ENCODE measurements at regions not wholly inside any gene's neighbourhood (a gene's known extent, or its start where the extent isn't known, plus 50 kb on each side); places are given as distances from the start of the nearest gene placed in this dataset.

DNA sequence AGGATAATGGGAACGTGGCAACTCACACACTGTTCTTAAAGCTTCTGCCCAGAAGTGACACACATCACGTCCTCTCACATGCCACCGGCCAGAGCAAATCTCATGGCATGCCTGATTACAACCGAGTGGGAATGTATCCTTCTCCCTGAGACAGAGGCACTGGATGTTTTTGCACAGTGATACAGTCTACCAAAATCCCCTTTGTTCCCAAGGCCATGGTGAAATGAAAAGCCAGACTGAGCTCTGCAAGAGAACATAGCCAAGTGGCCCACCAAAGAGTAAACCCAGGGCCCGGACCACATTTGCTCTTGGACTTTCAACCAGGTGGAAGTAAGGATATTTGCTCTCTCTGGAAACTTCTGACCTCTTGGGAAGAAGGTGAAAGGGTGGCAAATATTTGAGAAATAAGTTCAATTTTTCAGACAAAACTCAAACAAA, 186.2 kb upstream of the STT3B start:
- DNase-seq (ENCODE audit: low spot score) = no peak

- DNase-seq (ENCODE audit: low spot score) = no peak
Observed at GRCh38 chr3:31349001-31349748, 183.6 kb upstream of the STT3B start.

DNA sequence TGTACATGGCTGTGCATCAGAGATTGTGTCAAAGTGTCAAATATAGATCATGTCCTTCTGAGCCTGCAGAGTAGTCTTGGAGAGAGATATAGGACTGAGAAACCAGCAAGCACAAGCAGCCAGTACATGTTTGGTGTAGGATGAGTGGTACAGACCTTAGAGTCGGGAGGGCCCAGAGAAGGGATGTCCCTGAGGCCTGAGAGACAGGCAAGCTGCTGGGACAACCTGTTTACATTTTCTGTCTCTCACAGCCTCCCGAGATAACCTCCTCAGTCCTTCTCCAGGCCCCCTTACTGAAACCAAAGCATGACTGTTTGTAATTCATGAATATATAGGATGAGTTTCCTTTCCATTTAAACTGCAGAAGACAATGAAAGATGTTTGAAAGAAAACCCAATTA, 182.4 kb upstream of the STT3B start:
- DNase-seq (ENCODE audit: low spot score) = no peak

DNA sequence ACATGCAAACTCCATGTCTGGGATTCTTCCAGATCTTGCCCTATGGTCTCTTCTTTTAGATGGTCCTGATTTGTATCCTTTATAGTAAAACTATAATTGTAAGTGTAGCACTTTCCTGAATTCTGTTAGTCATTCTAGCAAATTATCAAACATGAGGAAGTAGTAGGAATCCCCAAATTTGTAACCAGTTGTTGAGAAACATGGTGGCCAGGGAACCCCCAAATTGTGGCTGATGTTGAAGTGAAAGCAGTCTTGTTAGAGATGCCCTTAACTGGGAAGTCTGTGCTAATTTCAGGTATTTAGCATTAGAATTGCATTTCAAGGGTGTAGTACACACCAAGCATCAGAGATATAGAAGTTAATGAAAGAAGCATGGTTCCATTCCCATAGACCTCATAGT, 180.4 kb upstream of the STT3B start:
- DNase-seq (ENCODE audit: low spot score) = no peak

DNA sequence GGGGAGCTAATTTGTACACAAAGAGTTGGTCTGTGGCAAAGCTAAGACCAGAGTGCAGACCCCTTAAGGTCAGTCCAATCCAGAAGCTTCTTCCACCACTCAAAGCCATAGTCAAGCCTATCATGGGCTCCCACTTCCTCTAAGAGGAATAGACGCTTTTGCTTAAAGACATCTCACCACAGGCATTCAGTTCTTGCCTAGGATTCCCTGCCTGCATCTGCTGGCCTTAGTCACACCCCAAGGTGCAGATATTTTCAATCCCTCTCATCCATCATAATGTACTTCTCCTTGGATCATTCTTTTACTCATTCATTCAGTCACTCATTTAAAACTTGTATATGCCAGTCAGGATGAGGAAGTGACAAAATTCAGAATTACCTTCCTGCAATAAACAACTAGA, 179.6 kb upstream of the STT3B start:
- no peak for DNase-seq (ENCODE audit: low spot score)

DNA sequence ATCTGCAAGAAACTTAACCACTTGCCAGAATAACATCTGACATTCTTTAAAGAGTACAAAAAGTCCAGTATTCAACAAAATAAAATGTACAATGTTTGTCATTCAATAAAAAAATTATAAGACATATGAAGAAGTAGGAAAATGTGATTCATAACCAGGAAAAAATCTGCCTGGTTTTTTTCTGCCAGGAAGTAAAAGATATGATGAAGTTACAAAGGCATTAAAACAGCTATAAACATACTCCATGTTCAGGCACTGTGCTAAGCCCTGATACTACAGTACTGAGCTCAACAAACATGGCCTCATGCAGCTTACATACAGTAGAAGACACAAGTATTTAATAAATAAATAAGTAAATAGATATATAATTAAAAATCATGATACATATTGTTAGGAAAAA, 178.4 kb upstream of the STT3B start:
- DNase-seq (ENCODE audit: low spot score) = no peak

DNA sequence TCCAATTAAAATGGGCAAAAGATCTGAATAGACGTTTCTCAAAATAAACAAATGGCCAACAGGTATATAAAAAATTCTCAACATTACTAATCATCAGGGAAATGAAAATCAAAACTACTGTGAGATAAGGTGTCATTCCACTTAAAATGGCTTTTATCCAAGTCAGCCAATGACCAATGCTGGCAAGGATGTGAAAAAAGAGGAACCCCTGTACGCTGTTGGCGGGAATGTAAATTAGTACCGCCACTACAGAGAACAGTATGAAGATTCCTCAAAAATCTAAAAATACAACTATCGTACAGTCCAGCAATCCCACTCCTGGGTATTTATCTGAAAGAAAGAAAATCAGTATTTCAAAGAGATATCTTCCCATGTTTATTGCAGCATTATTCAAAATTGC, 176.9 kb upstream of the STT3B start:
- DNase-seq (ENCODE audit: low spot score) = no peak

DNA sequence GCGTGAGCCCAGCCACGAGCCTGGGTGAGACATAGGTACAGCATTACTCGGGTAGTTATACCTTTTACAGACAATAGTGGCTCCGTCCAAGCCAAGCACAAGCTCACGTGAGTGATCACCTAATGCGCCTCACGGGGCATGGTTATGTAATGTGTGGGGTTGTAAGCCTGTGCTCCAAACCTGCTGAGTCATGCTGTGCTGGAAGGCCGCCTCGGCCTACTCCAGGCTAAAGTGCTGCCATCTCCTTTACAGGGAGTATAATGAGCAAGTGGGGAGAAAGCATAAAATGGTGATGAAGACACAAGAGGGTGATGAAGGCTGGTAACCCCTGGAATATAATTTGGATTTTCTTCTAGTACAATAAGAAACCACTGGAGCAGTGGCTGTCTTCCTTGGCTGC, 175.8 kb upstream of the STT3B start:
- no peak for DNase-seq (ENCODE audit: low spot score)

- DNase-seq (ENCODE audit: low spot score) = no peak
Observed at GRCh38 chr3:31357451-31357850, 175.3 kb upstream of the STT3B start.

GRCh38 chr3:31358473-31359070, 174.2 kb upstream of the STT3B start:
- DNase-seq (ENCODE audit: low spot score) = no peak

DNA sequence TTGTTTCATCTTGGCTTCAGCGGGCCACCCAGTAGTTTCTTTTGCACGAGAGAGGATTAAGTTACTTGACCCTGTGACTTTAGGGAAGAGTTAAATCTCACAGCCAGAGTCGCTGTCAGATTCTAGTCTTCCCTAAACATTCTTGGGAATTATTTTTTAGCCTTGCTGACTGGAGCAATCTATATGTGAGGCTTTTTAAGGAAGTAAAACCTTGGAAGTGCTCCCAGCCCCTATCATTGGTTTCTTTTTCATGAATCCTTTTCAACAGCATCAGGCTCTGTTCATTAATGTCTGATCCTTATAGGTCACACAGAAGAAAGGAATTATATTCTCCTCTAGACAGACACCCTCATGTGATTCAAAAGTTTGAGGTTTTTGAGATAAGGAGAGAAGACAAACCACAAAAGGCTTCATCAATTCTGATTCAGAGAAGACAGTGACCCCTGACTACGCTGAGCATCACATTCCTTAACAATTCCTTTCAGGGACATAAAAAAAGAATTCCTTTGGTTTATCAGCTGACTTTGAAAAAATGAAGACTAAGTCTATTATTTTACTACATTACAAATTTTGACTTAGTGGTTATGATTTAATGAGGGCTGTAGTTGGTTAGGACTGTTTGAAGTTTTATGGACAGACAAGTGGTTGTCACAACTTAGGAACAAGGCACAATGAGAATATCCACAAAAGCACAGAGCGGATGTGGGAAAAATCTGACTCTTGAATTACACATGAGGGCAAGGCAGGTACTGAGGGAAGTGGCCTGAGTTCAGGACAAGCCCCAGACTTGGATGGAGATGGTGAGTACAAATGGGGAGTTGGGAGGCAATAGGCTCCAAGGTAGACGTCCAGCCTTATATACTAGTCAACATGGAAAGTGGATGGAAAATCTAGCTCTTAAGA, 171.1 kb upstream of the STT3B start:
- peak; percentile 80 for DNase-seq (ENCODE audit: low spot score)

GRCh38 chr3:31364188-31364587, 168.5 kb upstream of the STT3B start:
- DNase-seq (ENCODE audit: low spot score) = no peak

DNA sequence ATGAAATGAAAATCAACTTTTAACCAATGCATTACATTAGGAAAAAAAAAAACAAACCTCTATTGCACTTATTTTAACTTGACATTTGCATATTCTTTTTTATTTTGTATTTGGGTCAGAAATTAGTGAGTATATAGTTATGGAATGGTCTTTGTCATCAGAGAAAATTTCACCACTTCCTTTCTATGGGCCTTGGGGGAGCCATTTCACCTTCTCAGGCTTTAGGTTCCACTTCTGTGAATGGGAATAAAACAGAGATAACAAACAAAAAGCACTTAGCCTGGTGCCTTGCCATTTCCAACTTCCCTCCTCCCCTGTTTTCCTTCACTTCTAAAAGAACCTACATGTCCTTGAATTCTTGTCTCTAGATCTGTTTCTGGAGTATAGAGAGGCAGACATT, 168.0 kb upstream of the STT3B start:
- DNase-seq (ENCODE audit: low spot score) = no peak

- DNase-seq (ENCODE audit: low spot score) = no peak
Observed at GRCh38 chr3:31367518-31367917, 165.2 kb upstream of the STT3B start.

DNA sequence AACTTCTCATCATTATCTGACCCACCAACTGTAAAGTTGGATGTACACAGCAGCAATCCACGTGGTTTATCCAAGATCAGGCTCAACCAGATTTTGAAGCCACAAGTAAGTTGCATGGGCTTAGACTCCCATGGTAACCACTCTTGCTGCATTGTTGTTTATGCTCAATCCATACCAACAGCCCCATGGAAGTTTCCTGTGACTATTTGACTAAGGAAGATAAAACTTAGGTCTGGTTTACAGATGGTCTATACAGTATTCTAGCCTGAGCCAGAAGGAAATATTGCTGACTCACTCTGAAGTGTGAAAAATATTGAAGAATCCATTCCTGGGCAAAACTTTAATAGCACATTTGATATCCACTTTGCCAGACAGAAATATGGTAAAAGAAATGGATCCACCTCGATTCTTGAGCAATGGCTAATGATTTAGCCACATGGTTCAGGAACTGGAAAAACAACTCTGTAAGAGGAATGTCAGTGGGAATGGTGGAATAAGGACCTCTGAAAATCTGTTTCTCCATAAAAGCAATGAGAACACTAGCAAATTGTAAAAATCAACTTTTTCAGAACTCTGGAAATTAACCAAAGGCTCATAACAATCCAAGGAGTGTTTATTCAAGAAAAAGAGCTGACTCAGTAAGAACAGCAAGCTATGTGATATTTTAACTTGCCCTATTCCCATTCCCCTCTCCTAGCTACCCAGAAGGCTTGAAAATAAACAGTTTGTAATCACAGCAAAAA, 162.9 kb upstream of the STT3B start:
- DNase-seq (ENCODE audit: low spot score) = no peak

GRCh38 chr3:31370380-31370666, 162.4 kb upstream of the STT3B start:
- no peak for DNase-seq (ENCODE audit: low spot score)

- no peak for DNase-seq (ENCODE audit: low spot score)
Observed at GRCh38 chr3:31370681-31371080, 162.0 kb upstream of the STT3B start.

DNA sequence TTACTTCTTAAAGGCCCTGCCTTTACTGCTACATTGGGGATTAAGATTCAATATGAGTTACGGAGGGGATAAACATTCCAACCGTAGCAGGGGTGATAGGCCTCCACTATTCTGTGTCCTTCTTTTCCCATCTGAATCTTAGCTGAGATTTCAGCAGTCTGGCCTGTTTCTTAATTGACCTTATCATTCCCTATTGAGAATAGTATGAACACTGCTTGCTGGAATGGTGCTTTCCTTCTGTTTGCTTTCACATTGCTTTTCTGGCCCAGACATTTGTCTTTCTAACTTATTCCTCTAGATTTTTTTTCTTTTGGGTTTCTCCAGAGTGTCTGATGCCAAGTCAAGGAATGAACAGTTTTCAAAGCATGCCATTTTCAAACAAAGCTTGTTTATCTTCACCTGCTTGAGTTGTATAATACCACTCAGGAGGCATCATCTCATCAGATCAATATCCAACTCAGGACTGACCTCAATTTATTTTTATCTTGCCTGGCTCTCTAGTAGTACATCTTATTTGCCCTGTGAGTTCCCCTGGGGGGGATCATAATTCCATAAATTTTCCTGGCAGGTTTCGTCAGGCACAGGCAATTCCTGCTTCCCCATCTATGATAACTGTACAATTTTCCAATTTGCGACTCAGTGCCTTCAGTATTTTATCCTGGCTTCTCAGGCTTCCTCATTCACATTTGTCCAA, 161.1 kb upstream of the STT3B start:
- DNase-seq (ENCODE audit: low spot score) = no peak

- no peak for DNase-seq (ENCODE audit: low spot score)
Observed at GRCh38 chr3:31373681-31374080, 159.0 kb upstream of the STT3B start.

- peak; percentile 99 for DNase-seq (ENCODE audit: low spot score)
Observed at GRCh38 chr3:31377045-31377642, 155.6 kb upstream of the STT3B start.

- no peak for DNase-seq (ENCODE audit: low spot score)
Observed at GRCh38 chr3:31378231-31378630, 154.5 kb upstream of the STT3B start.

All from SW480 (cell line).